Loucy (cell line): ENCODE measurements at regions not wholly inside any gene's neighbourhood (a gene's known extent, or its start where the extent isn't known, plus 50 kb on each side); places are given as distances from the start of the nearest gene placed in this dataset.

Experiments
- H2AFZ ChIP-seq: fragments of 200-600 bp; sonication (generic); 2 replicates; pipeline ENCODE4 v1.6.0; 2016; ENCODE audit warnings: antibody characterized with exemption, mild to moderate bottlenecking, low read length, moderate library complexity
- H3F3A ChIP-seq: fragments of 200-600 bp; 2 replicates; pipeline ENCODE4 v1.6.0; 2016; ENCODE audit warnings: antibody characterized with exemption, low read depth, mild to moderate bottlenecking
- H3K27me3 ChIP-seq: fragments of 200-600 bp; sonication (generic); 2 replicates; pipeline ENCODE4 v1.6.1; 2014; ENCODE audit warnings: low read length, mild to moderate bottlenecking; ENCODE audit not compliant: insufficient read depth, poor library complexity, severe bottlenecking
- H3K36me3 ChIP-seq: fragments of 200-600 bp; sonication (generic); 2 replicates; pipeline ENCODE4 v1.6.1; 2016; ENCODE audit warnings: low read length; ENCODE audit not compliant: insufficient read depth
- H3K4me1 ChIP-seq: fragments of 200-600 bp; sonication (generic); 2 replicates; pipeline ENCODE4 v1.5.1; 2014; ENCODE audit warnings: low read length, mild to moderate bottlenecking; ENCODE audit not compliant: insufficient read depth, poor library complexity, severe bottlenecking
- H3K4me2 ChIP-seq: fragments of 200-600 bp; sonication (generic); 2 replicates; pipeline ENCODE4 v1.6.0; 2014; ENCODE audit warnings: antibody characterized with exemption, low read length, low read depth, mild to moderate bottlenecking; ENCODE audit not compliant: poor library complexity, severe bottlenecking
- H3K4me3 ChIP-seq: fragments of 200-600 bp; sonication (generic); 2 replicates; pipeline ENCODE4 v1.5.1; 2014; ENCODE audit warnings: low read length, mild to moderate bottlenecking, mixed read lengths; ENCODE audit not compliant: poor library complexity, severe bottlenecking
- H3K79me2 ChIP-seq: fragments of 200-600 bp; sonication (generic); 2 replicates; pipeline ENCODE4 v1.6.1; 2014; ENCODE audit warnings: low read length; ENCODE audit not compliant: insufficient read depth
- H3K9ac ChIP-seq: fragments of 200-600 bp; sonication (generic); 2 replicates; pipeline ENCODE4 v1.6.0; 2014; ENCODE audit warnings: mild to moderate bottlenecking, low read depth, low read length, moderate library complexity; ENCODE audit not compliant: poor library complexity, severe bottlenecking
- H3K9me2 ChIP-seq: fragments of 200-600 bp; sonication (generic); replicated peaks from 2 replicates; pipeline ENCODE4 v1.6.1; 2016; ENCODE audit warnings: low read depth, low read length, mixed read lengths
- H3K9me3 ChIP-seq: fragments of 200-600 bp; sonication (generic); 2 replicates; pipeline ENCODE4 v1.6.1; 2014; ENCODE audit warnings: mild to moderate bottlenecking, antibody characterized with exemption, low read length, low read depth; ENCODE audit not compliant: insufficient read depth
- H4K20me1 ChIP-seq: fragments of 200-600 bp; sonication (generic); 2 replicates; pipeline ENCODE4 v1.6.0; 2014; ENCODE audit warnings: antibody characterized with exemption, low read length, mild to moderate bottlenecking; ENCODE audit not compliant: insufficient read depth, poor library complexity, severe bottlenecking
- EZH2phosphoT487 ChIP-seq: fragments of 200-600 bp; IDR thresholded peaks from 2 replicates; pipeline ENCODE4 v1.6.1; 2018; ENCODE audit warnings: antibody characterized with exemption, mild to moderate bottlenecking, moderate library complexity, borderline replicate concordance
- TF ChIP-seq, protein P1 (sequence below): fragments of 200-600 bp; sonication (generic); conservative IDR thresholded peaks from 2 replicates; pipeline ENCODE4 v1.5.1; 2014; ENCODE audit warnings: mild to moderate bottlenecking, antibody characterized with exemption, low read length

DNA sequence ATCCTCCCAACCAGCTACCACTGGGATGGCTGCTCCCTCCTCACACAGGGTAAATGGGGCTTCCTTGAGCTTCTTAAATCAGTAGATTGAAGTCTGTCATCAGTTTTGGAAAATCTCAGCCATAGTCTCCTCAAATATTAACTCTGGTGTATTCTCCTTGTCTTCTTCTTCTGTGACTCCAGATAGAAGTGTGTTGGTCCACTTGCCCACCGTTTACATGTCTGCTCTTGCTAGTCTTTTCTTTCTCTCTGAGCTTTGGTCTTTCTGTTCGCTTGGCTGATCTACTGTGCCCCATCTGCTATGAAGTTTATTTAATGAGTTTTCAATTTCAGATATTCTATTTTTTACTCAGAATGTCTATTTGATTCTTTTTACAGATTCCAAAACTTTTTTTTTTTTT, 281.7 kb upstream of the HDAC4 start:
- Histone ChIP-seq H4K20me1 (no peaks in the 10 kb centered on the region), H3K36me3 (no peaks in the 10 kb centered on the region), H3K9me2 (no peaks in the 10 kb centered on the region), H3K4me3 (no peak overlapping the region), H2AFZ (no peak overlapping the region), H3K79me2 (no peaks in the 10 kb centered on the region), H3K9ac (no peak overlapping the region), H3F3A (no peaks in the 10 kb centered on the region), H3K9me3 (no peaks in the 10 kb centered on the region; the same call in 1 of the 2 replicates), H3K27me3 (no peaks in the 10 kb centered on the region), H3K4me2 (no peak overlapping the region), H3K4me1 (no peaks in the 10 kb centered on the region)
- TF ChIP-seq, protein P1, sequence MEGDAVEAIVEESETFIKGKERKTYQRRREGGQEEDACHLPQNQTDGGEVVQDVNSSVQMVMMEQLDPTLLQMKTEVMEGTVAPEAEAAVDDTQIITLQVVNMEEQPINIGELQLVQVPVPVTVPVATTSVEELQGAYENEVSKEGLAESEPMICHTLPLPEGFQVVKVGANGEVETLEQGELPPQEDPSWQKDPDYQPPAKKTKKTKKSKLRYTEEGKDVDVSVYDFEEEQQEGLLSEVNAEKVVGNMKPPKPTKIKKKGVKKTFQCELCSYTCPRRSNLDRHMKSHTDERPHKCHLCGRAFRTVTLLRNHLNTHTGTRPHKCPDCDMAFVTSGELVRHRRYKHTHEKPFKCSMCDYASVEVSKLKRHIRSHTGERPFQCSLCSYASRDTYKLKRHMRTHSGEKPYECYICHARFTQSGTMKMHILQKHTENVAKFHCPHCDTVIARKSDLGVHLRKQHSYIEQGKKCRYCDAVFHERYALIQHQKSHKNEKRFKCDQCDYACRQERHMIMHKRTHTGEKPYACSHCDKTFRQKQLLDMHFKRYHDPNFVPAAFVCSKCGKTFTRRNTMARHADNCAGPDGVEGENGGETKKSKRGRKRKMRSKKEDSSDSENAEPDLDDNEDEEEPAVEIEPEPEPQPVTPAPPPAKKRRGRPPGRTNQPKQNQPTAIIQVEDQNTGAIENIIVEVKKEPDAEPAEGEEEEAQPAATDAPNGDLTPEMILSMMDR: no peak
- no peak for TF ChIP-seq EZH2phosphoT487

DNA sequence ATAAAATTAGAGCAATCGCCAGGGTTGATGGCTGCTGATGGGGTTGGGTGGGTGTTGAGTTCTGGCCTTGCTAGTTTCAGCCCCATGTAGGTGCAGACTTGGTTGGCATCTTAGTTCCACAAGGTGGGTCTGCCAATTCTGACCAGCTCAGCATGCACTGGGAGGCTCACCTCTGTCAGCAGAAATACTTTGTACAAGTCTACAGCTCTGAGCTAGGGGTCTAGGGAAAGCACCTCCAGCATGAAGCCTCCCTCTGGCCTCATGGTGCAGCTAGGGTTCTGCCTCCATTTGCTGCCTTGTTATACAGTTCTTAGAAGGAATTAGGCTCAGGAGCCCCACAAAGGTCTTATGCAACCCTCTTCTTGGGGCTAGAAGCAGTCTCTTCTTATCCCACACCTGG, 278.9 kb upstream of the HDAC4 start:
- H3K9me2 ChIP-seq: no peaks in the 10 kb centered on the region
- TF ChIP-seq EZH2phosphoT487: no peak
- TF ChIP-seq, protein P1: no peak
- H3K4me3 ChIP-seq: no peak overlapping the region
- no peaks in the 10 kb centered on the region; the same call in 1 of the 2 replicates for H3K9me3 ChIP-seq
- H3K79me2 ChIP-seq: no peaks in the 10 kb centered on the region
- no peaks in the 10 kb centered on the region for H3K4me1 ChIP-seq
- H2AFZ ChIP-seq: no peak overlapping the region
- no peaks in the 10 kb centered on the region for H4K20me1 ChIP-seq
- no peaks in the 10 kb centered on the region for H3F3A ChIP-seq
- no peaks in the 10 kb centered on the region for H3K27me3 ChIP-seq
- no peak overlapping the region for H3K4me2 ChIP-seq
- H3K36me3 ChIP-seq: no peaks in the 10 kb centered on the region
- H3K9ac ChIP-seq: no peak overlapping the region

DNA sequence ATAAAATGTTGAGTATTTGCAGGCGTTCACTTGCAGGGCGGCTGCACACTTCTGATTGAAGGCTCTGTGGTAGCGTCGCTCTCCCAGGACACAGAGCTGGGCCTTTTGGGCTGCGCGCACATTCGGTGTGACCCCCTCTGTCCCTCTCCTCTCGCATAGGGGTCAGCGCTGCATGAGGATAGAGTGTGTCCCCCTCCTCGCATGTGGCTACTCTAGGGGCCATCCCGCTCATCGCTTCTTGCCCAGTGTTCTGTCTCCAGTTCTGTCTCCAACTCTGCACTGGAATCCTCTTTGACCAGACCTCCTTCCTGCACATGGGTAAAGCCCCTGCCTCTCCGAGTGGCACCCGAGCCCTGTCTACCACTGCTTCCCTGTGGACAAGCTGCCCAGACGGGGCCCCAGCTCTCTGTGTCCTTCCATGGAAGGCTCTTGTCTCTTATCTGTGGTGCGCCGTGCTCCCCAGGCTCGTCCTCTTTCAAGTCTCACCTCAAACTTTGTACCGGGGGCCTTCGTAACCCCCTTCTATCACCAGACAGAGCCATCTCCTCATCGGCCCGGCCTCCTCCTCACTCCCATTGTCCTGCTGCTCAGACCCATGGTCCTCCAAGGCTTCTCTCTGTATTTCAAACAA, 278.0 kb upstream of the HDAC4 start:
- Histone ChIP-seq H3K9me2 (no peaks in the 10 kb centered on the region), H3K4me1 (no peaks in the 10 kb centered on the region), H3K4me3 (no peak overlapping the region), H4K20me1 (no peaks in the 10 kb centered on the region), H3K9ac (no peak overlapping the region), H2AFZ (no peak overlapping the region), H3K27me3 (no peaks in the 10 kb centered on the region), H3K4me2 (no peak overlapping the region), H3K79me2 (no peaks in the 10 kb centered on the region), H3F3A (no peaks in the 10 kb centered on the region), H3K9me3 (no peaks in the 10 kb centered on the region; the same call in 1 of the 2 replicates), H3K36me3 (no peaks in the 10 kb centered on the region)
- TF ChIP-seq, protein P1: no peak
- TF ChIP-seq EZH2phosphoT487: no peak
